ENCODE measurements at regions not wholly inside any gene's neighbourhood (a gene's known extent, or its start where the extent isn't known, plus 50 kb on each side); places are given as distances from the start of the nearest gene placed in this dataset.

DNA sequence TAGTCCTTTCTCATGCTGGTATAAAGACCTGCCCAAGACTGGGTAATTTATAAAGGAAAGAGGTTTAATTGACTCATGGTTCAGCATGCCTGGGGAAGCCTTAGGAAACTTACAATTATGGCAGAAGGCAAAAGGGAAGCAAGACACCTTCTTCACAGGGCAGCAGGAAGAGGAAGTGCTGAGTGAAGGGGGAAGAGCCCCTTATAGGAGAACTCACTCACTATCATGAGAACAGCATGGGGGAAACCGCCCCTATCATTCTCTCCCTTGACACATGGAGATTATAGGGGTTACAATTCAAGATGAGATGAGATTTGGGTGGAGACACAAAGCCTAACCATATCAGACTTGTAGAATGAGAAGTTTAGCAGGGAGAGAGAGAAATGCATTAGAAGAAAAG is 373.3 kb upstream of the DIAPH2 start:
- Histone ChIP-seq H3K4me1 (no peaks in the 10 kb centered on the region), H3K27ac (no peak overlapping the region), H3K4me3 (no peak overlapping the region), H3K36me3 (no peaks in the 10 kb centered on the region), H3K9me3 (no peaks in the 10 kb centered on the region), H3K27me3 (no peaks in the 10 kb centered on the region)
- no peak for DNase-seq (ENCODE audit: low spot score in 2 of 2)
- intact Hi-C loops (cut with DNase I), result no loop called here
- TF ChIP-seq, protein P1, sequence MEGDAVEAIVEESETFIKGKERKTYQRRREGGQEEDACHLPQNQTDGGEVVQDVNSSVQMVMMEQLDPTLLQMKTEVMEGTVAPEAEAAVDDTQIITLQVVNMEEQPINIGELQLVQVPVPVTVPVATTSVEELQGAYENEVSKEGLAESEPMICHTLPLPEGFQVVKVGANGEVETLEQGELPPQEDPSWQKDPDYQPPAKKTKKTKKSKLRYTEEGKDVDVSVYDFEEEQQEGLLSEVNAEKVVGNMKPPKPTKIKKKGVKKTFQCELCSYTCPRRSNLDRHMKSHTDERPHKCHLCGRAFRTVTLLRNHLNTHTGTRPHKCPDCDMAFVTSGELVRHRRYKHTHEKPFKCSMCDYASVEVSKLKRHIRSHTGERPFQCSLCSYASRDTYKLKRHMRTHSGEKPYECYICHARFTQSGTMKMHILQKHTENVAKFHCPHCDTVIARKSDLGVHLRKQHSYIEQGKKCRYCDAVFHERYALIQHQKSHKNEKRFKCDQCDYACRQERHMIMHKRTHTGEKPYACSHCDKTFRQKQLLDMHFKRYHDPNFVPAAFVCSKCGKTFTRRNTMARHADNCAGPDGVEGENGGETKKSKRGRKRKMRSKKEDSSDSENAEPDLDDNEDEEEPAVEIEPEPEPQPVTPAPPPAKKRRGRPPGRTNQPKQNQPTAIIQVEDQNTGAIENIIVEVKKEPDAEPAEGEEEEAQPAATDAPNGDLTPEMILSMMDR (IDR thresholded peaks at IDR 0.05), result no peak

DNA sequence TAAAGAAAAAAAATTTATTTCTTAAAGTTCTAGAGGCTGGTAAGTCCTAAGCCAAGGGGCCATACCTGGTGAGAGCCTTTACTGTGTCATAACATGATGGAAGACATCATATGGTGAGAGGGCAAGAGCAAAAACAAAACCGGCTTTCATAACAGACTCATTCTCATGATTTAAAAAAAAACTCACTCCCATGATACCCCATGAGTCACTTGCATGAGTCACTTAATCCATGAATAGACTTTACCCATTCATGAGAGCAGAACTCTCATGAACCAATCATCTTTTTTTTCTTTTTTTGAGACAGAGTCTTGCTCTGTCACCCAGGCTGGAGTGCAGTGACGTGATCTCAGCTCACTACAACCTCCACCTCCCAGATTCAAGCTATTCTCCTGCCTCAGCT is 369.7 kb upstream of the DIAPH2 start:
- Histone ChIP-seq H3K27me3 (no peaks in the 10 kb centered on the region), H3K27ac (no peak overlapping the region), H3K9me3 (no peaks in the 10 kb centered on the region), H3K36me3 (no peaks in the 10 kb centered on the region), H3K4me1 (no peaks in the 10 kb centered on the region), H3K4me3 (no peak overlapping the region)
- intact Hi-C loops (cut with DNase I), result no loop called here
- DNase-seq (ENCODE audit: low spot score in 2 of 2), result no peak
- TF ChIP-seq, protein P1 (IDR thresholded peaks at IDR 0.05), result no peak

DNA sequence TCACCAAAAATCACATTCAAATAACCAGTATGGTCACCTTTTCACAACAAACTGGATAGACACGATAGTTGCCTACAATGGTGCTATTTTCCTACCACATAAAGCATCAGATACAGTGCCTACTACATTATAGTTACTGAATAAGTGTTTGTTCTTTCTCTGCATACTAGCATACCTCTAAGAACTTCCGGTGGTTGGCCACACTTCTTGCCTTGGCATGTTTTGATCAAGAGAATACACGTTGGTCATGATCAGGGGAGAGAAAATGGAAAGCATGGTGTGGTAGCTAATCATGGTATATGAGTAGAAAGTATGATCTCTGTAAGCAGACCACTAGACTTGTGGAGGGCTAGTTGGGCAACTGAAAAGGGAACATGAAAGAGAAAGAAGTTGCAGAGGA is 322.8 kb upstream of the DIAPH2 start:
- Histone ChIP-seq H3K9me3 (no peaks in the 10 kb centered on the region), H3K4me3 (no peak overlapping the region), H3K36me3 (no peaks in the 10 kb centered on the region), H3K27me3 (no peaks in the 10 kb centered on the region), H3K4me1 (no peaks in the 10 kb centered on the region), H3K27ac (no peak overlapping the region)
- TF ChIP-seq, protein P1 (IDR thresholded peaks at IDR 0.05), result no peak
- no peak for DNase-seq (ENCODE audit: low spot score in 2 of 2)
- intact Hi-C loops (cut with DNase I), result no loop called here

DNA sequence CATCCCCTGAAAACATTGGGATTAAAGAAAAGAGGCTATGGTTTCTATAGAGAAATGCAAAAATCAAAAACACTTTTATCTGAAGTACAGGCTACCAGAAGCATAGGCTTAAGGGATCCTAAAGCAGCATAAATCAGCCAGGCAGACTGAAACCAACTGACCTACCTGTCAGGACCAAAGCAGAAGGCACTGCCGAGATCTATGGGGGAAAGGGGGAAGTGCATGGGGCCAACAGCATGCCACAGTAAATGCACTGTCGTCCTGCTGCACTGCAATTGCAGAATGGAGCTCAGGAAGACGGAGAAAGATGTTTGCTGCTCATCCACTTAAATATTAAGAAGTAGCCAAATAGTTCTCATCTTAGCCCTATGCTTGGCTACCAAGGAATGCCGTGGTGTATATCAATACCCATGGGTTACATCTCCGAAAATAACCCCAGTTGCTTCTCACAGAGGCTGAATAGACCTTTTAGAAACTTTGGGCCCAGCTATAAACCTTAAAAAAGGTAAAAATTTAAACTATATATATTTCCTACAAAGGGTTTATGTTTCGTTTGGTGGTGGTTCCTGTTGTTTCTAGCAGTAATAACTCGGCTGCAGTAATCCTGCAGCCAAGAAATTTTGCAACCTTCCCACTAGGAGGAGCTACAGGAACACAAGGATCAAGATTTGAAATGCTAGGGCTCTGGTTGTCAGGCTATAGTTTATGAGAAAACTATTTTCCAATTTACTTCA is 312.2 kb upstream of the DIAPH2 start:
- Histone ChIP-seq H3K4me1 (no peaks in the 10 kb centered on the region), H3K27ac (no peak overlapping the region), H3K27me3 (no peaks in the 10 kb centered on the region), H3K9me3 (no peaks in the 10 kb centered on the region), H3K4me3 (peak overlapping the region in 1 of 2 donors; percentile 41), H3K36me3 (no peaks in the 10 kb centered on the region)
- DNase-seq (ENCODE audit: low spot score in 2 of 2), result no peak
- intact Hi-C loops (cut with DNase I), result loop anchor here (5.0 to 10.0 kb wide), 2 partner anchors 182 to 315 kb away; no protein-coding TSS in a partner anchor
- TF ChIP-seq, protein P1 (IDR thresholded peaks at IDR 0.05), result peak in 2 of 3 experiments; percentile 50 to 62

DNA sequence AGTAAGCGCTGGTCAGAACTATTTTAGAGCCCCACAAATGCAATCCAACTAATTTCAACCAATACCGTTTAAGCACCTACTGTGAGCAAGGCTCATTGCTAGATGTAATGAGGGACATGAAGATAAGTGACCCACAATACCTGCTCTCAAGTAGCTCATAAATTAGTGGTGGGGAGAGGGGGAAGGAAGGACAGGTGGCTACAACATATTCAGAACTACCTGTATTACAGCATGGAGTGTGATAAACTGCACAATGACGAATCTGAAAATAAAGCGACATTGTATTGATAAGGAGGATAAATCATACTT is 311.6 kb upstream of the DIAPH2 start:
- DNase-seq (ENCODE audit: low spot score in 2 of 2), result no peak
- no peaks in the 10 kb centered on the region for H3K36me3 ChIP-seq
- intact Hi-C loops (cut with DNase I), result loop anchor here (5.0 to 10.0 kb wide), 2 partner anchors 182 to 314 kb away; no protein-coding TSS in a partner anchor
- no peaks in the 10 kb centered on the region for H3K4me1 ChIP-seq
- TF ChIP-seq, protein P1 (IDR thresholded peaks at IDR 0.05), result no peak
- H3K27ac ChIP-seq, result no peak overlapping the region
- H3K27me3 ChIP-seq, result no peaks in the 10 kb centered on the region
- H3K9me3 ChIP-seq, result no peaks in the 10 kb centered on the region
- H3K4me3 ChIP-seq, result no peak overlapping the region
